Naive thymus-derived CD8-positive, alpha-beta T cell (primary cell): ENCODE measurements at regions not wholly inside any gene's neighbourhood (a gene's known extent, or its start where the extent isn't known, plus 50 kb on each side); places are given as distances from the start of the nearest gene placed in this dataset.

Source experiments
- ATAC-seq, 2 donors: fragments of 150-1000 bp; cut with Tn5 transposase in 1 of 2; sonication (Bioruptor Pico), chemical (Tn5 transposase) in 1 of 2; 1 replicate in 1 of 2; 2 replicates in 1 of 2; pipeline ENCODE4 v1.10.0; 2021; ENCODE audit warnings: mild to moderate bottlenecking in 2 of 2, moderate library complexity in 2 of 2
- POLR2A ChIA-PET: fragments of 350-600 bp; sonication (Branson Sonifier 250); formaldehyde crosslinking; loops from one replicate; lab custom pipeline; 2021; ENCODE audit warnings: antibody characterized with exemption; lab: Charles Lee
- DNase-seq, 10 donors: peaks; one replicate each; pipeline versions ENCODE4 v3.0.0 to v3.0.0-alpha.2; 2020 to 2022
- H3K27ac Mint-ChIP-seq, 10 donors: one replicate each; pipeline ENCODE4 v1.8.0; 2020 to 2022; ENCODE audit warnings: mild to moderate bottlenecking in 10 of 10, mixed read lengths in 10 of 10, moderate library complexity in 4 of 10, inconsistent platforms in 1 of 10
- H3K27me3 Mint-ChIP-seq, 5 donors: one replicate each; pipeline ENCODE4 v1.8.0; 2021 to 2022; ENCODE audit warnings: mixed read lengths in 5 of 5
- H3K36me3 Mint-ChIP-seq, 3 donors: one replicate each; pipeline ENCODE4 v1.8.0; 2020 to 2022; ENCODE audit warnings: mixed read lengths in 3 of 3, mild to moderate bottlenecking in 2 of 3, inconsistent platforms in 1 of 3
- H3K4me1 Mint-ChIP-seq, 4 donors: one replicate each; pipeline ENCODE4 v1.8.0; 2021 to 2022; ENCODE audit warnings: mixed read lengths in 4 of 4
- H3K4me3 Mint-ChIP-seq, 10 donors: one replicate each; pipeline ENCODE4 v1.8.0; 2020 to 2022; ENCODE audit warnings: mild to moderate bottlenecking in 10 of 10, mixed read lengths in 10 of 10, moderate library complexity in 6 of 10, inconsistent platforms in 1 of 10
- H3K9me3 Mint-ChIP-seq, 9 donors: one replicate each; pipeline ENCODE4 v1.8.0; 2020 to 2022; ENCODE audit warnings: mixed read lengths in 9 of 9, mild to moderate bottlenecking in 3 of 9, inconsistent platforms in 1 of 9, moderate library complexity in 1 of 9

GRCh38 chr6:40197371-40197770 lies 263.1 kb upstream of the MOCS1 start:
- POLR2A ChIA-PET = no interaction called here
- Mint-ChIP-seq H3K27ac (no peak overlapping the region), H3K27me3 (peaks cover 1 to 15% (median 4%) of the 10 kb centered on the region in 5 donors), H3K4me3 (no peak overlapping the region), H3K9me3 (peaks cover 0 to 22% (median 11%) of the 10 kb centered on the region in 9 donors), H3K36me3 (peaks cover 0 to 3% (median 0%) of the 10 kb centered on the region in 3 donors), H3K4me1 (no peaks in the 10 kb centered on the region)
- DNase-seq = no peak
- ATAC-seq = no peak

- H3K4me1 Mint-ChIP-seq = no peaks in the 10 kb centered on the region
- no peak overlapping the region for H3K27ac Mint-ChIP-seq
- peaks cover 0 to 10% (median 2%) of the 10 kb centered on the region in 9 donors for H3K9me3 Mint-ChIP-seq
- no peak for DNase-seq
- no peak overlapping the region for H3K4me3 Mint-ChIP-seq
- H3K36me3 Mint-ChIP-seq = no peaks in the 10 kb centered on the region
- POLR2A ChIA-PET = no interaction called here
- H3K27me3 Mint-ChIP-seq = peaks cover 0 to 18% (median 6%) of the 10 kb centered on the region in 5 donors
- no peak for ATAC-seq
These were observed 261.9 kb upstream of the MOCS1 start for GRCh38 chr6:40196135-40196518.

GRCh38 chr6:40195428-40196134 lies 261.3 kb upstream of the MOCS1 start:
- Mint-ChIP-seq H3K4me3 (no peak overlapping the region), H3K36me3 (no peaks in the 10 kb centered on the region), H3K4me1 (no peaks in the 10 kb centered on the region), H3K27ac (no peak overlapping the region), H3K27me3 (peaks cover 0 to 22% (median 9%) of the 10 kb centered on the region in 5 donors), H3K9me3 (peaks cover 0 to 5% (median 0%) of the 10 kb centered on the region in 9 donors)
- no peak for DNase-seq
- ATAC-seq = no peak
- POLR2A ChIA-PET = no interaction called here

- no peak overlapping the region for H3K27ac Mint-ChIP-seq
- POLR2A ChIA-PET = no interaction called here
- no peak overlapping the region for H3K4me3 Mint-ChIP-seq
- H3K9me3 Mint-ChIP-seq = no peaks in the 10 kb centered on the region
- H3K36me3 Mint-ChIP-seq = no peaks in the 10 kb centered on the region
- H3K4me1 Mint-ChIP-seq = no peaks in the 10 kb centered on the region
- ATAC-seq (no peak), DNase-seq (no peak)
- peaks cover 0 to 22% (median 11%) of the 10 kb centered on the region in 5 donors for H3K27me3 Mint-ChIP-seq
These were observed 260.3 kb upstream of the MOCS1 start for GRCh38 chr6:40194447-40195170.

GRCh38 chr6:40192516-40192915 lies 258.3 kb upstream of the MOCS1 start:
- ATAC-seq = no peak
- H3K27ac Mint-ChIP-seq = no peak overlapping the region
- no peaks in the 10 kb centered on the region for H3K4me1 Mint-ChIP-seq
- H3K4me3 Mint-ChIP-seq = no peak overlapping the region
- DNase-seq = no peak
- H3K36me3 Mint-ChIP-seq = no peaks in the 10 kb centered on the region
- POLR2A ChIA-PET = no interaction called here
- H3K9me3 Mint-ChIP-seq = peaks cover 0 to 4% (median 0%) of the 10 kb centered on the region in 9 donors
- peaks cover 4 to 29% (median 11%) of the 10 kb centered on the region in 5 donors for H3K27me3 Mint-ChIP-seq

GRCh38 chr6:40188931-40189330 lies 254.7 kb upstream of the MOCS1 start:
- Mint-ChIP-seq H3K4me1 (no peaks in the 10 kb centered on the region), H3K27me3 (peaks cover 7 to 52% (median 13%) of the 10 kb centered on the region in 5 donors), H3K9me3 (peaks cover 3 to 19% (median 15%) of the 10 kb centered on the region in 9 donors), H3K27ac (no peak overlapping the region), H3K36me3 (peaks cover 0 to 8% (median 0%) of the 10 kb centered on the region in 3 donors), H3K4me3 (no peak overlapping the region)
- ATAC-seq = no peak
- POLR2A ChIA-PET = no interaction called here
- no peak for DNase-seq

- Mint-ChIP-seq H3K9me3 (peaks cover 13 to 30% (median 25%) of the 10 kb centered on the region in 9 donors), H3K27me3 (peaks cover 7 to 58% (median 14%) of the 10 kb centered on the region in 5 donors), H3K27ac (no peak overlapping the region), H3K4me3 (no peak overlapping the region), H3K36me3 (peaks cover 0 to 19% (median 0%) of the 10 kb centered on the region in 3 donors), H3K4me1 (no peaks in the 10 kb centered on the region)
- no peak for DNase-seq
- POLR2A ChIA-PET = no interaction called here
- no peak for ATAC-seq
These were observed 253.4 kb upstream of the MOCS1 start for GRCh38 chr6:40187535-40188144.

GRCh38 chr6:40185486-40185885 lies 251.2 kb upstream of the MOCS1 start:
- Mint-ChIP-seq H3K9me3 (peaks cover 13 to 34% (median 28%) of the 10 kb centered on the region in 9 donors), H3K4me1 (no peaks in the 10 kb centered on the region), H3K4me3 (no peak overlapping the region), H3K27ac (no peak overlapping the region), H3K36me3 (peaks cover 0 to 22% (median 0%) of the 10 kb centered on the region in 3 donors), H3K27me3 (peaks cover 6 to 45% (median 9%) of the 10 kb centered on the region in 5 donors)
- ATAC-seq (no peak), DNase-seq (no peak)
- POLR2A ChIA-PET = no interaction called here

- H3K27ac Mint-ChIP-seq = no peak overlapping the region
These were observed 249.6 kb upstream of the MOCS1 start for GRCh38 chr6:40183902-40184301.

GRCh38 chr6:40181367-40181766 lies 247.1 kb upstream of the MOCS1 start:
- Mint-ChIP-seq H3K9me3 (peaks cover 13 to 33% (median 25%) of the 10 kb centered on the region in 9 donors), H3K27me3 (peaks cover 9 to 45% (median 18%) of the 10 kb centered on the region in 5 donors), H3K4me3 (no peak overlapping the region), H3K27ac (no peak overlapping the region), H3K36me3 (peaks cover 0 to 22% (median 0%) of the 10 kb centered on the region in 3 donors), H3K4me1 (no peaks in the 10 kb centered on the region)
- DNase-seq (no peak), ATAC-seq (no peak)
- POLR2A ChIA-PET = no interaction called here

More at GRCh38 chr6:40183902-40184301, 249.6 kb upstream of the MOCS1 start:
- ATAC-seq (no peak), DNase-seq (no peak)
- Mint-ChIP-seq H3K27me3 (peaks cover 7 to 44% (median 14%) of the 10 kb centered on the region in 5 donors), H3K4me3 (no peak overlapping the region), H3K4me1 (no peaks in the 10 kb centered on the region), H3K9me3 (peaks cover 13 to 34% (median 28%) of the 10 kb centered on the region in 9 donors), H3K36me3 (peaks cover 0 to 22% (median 0%) of the 10 kb centered on the region in 3 donors)
- POLR2A ChIA-PET = no interaction called here

- ATAC-seq (no peak), DNase-seq (no peak)
- Mint-ChIP-seq H3K27me3 (peaks cover 15 to 47% (median 20%) of the 10 kb centered on the region in 5 donors), H3K4me1 (no peaks in the 10 kb centered on the region), H3K36me3 (peaks cover 0 to 22% (median 0%) of the 10 kb centered on the region in 3 donors), H3K9me3 (peaks cover 13 to 30% (median 25%) of the 10 kb centered on the region in 9 donors), H3K4me3 (no peak overlapping the region), H3K27ac (no peak overlapping the region)
- POLR2A ChIA-PET = no interaction called here
These were observed 246.0 kb upstream of the MOCS1 start for GRCh38 chr6:40180271-40180670.

- H3K4me1 Mint-ChIP-seq = no peaks in the 10 kb centered on the region
- no peak for DNase-seq
- peaks cover 0 to 18% (median 0%) of the 10 kb centered on the region in 3 donors for H3K36me3 Mint-ChIP-seq
- peaks cover 13 to 25% (median 20%) of the 10 kb centered on the region in 9 donors for H3K9me3 Mint-ChIP-seq
- no peak for ATAC-seq
- POLR2A ChIA-PET = no interaction called here
- peaks cover 16 to 48% (median 21%) of the 10 kb centered on the region in 5 donors for H3K27me3 Mint-ChIP-seq
- H3K4me3 Mint-ChIP-seq = no peak overlapping the region
- no peak overlapping the region for H3K27ac Mint-ChIP-seq
These were observed 245.2 kb upstream of the MOCS1 start for GRCh38 chr6:40179496-40179895.

GRCh38 chr6:40177598-40177997 lies 243.3 kb upstream of the MOCS1 start:
- no peak overlapping the region for H3K4me3 Mint-ChIP-seq
- peaks cover 0 to 3% (median 0%) of the 10 kb centered on the region in 3 donors for H3K36me3 Mint-ChIP-seq
- ATAC-seq (no peak), DNase-seq (no peak)
- H3K27ac Mint-ChIP-seq = no peak overlapping the region
- peaks cover 0 to 6% (median 3%) of the 10 kb centered on the region in 9 donors for H3K9me3 Mint-ChIP-seq
- peaks cover 13 to 36% (median 25%) of the 10 kb centered on the region in 5 donors for H3K27me3 Mint-ChIP-seq
- POLR2A ChIA-PET = no interaction called here
- H3K4me1 Mint-ChIP-seq = no peaks in the 10 kb centered on the region
